ENCODE measurements at regions not wholly inside any gene's neighbourhood (a gene's known extent, or its start where the extent isn't known, plus 50 kb on each side); places are given as distances from the start of the nearest gene placed in this dataset.

- intact Hi-C loops (cut with DNase I): no loop called here
- Histone ChIP-seq H3K36me3 (no peaks in the 10 kb centered on the region), H3K4me3 (no peak overlapping the region), H3K4me1 (no peaks in the 10 kb centered on the region), H3K27ac (no peak overlapping the region), H3K27me3 (ENCODE audit: low read depth) (no peaks in the 10 kb centered on the region), H3K9me3 (peaks cover 10% of the 10 kb centered on the region)
- DNase-seq: no peak
- TF ChIP-seq CTCF (IDR thresholded peaks at IDR 0.05): no peak
- ATAC-seq: no peak
These were observed 646.2 kb downstream of the ADGRL2 start for GRCh38 chr1:82446955-82447354.

GRCh38 chr1:82446236-82446635, 645.5 kb downstream of the ADGRL2 start:
- Histone ChIP-seq H3K4me3 (no peak overlapping the region), H3K36me3 (no peaks in the 10 kb centered on the region), H3K9me3 (peaks cover 5% of the 10 kb centered on the region), H3K4me1 (no peaks in the 10 kb centered on the region), H3K27me3 (ENCODE audit: low read depth) (no peaks in the 10 kb centered on the region), H3K27ac (no peak overlapping the region)
- TF ChIP-seq CTCF (IDR thresholded peaks at IDR 0.05): no peak
- intact Hi-C loops (cut with DNase I): no loop called here
- DNase-seq (no peak), ATAC-seq (no peak)

GRCh38 chr1:82445827-82446226, 645.1 kb downstream of the ADGRL2 start:
- H3K4me1 ChIP-seq: no peaks in the 10 kb centered on the region

GRCh38 chr1:82445132-82445531, 644.4 kb downstream of the ADGRL2 start:
- ATAC-seq: no peak
- intact Hi-C loops (cut with DNase I): no loop called here

More at GRCh38 chr1:82445827-82446226, 645.1 kb downstream of the ADGRL2 start:
- DNase-seq (no peak), ATAC-seq (no peak)
- Histone ChIP-seq H3K27me3 (ENCODE audit: low read depth) (no peaks in the 10 kb centered on the region), H3K36me3 (no peaks in the 10 kb centered on the region), H3K9me3 (peaks cover under 1% of the 10 kb centered on the region), H3K4me3 (no peak overlapping the region), H3K27ac (no peak overlapping the region)
- intact Hi-C loops (cut with DNase I): no loop called here
- TF ChIP-seq CTCF (IDR thresholded peaks at IDR 0.05): no peak

GRCh38 chr1:82441402-82441801, 640.7 kb downstream of the ADGRL2 start:
- Histone ChIP-seq H3K4me3 (no peak overlapping the region), H3K36me3 (no peaks in the 10 kb centered on the region), H3K4me1 (no peaks in the 10 kb centered on the region), H3K27me3 (ENCODE audit: low read depth) (no peaks in the 10 kb centered on the region), H3K9me3 (no peaks in the 10 kb centered on the region), H3K27ac (no peak overlapping the region)
- no peak for ATAC-seq
- TF ChIP-seq CTCF (IDR thresholded peaks at IDR 0.05): no peak
- intact Hi-C loops (cut with DNase I): no loop called here
- no peak for DNase-seq

More at GRCh38 chr1:82445132-82445531, 644.4 kb downstream of the ADGRL2 start:
- Histone ChIP-seq H3K9me3 (no peaks in the 10 kb centered on the region), H3K36me3 (no peaks in the 10 kb centered on the region), H3K4me3 (no peak overlapping the region), H3K4me1 (no peaks in the 10 kb centered on the region), H3K27me3 (ENCODE audit: low read depth) (no peaks in the 10 kb centered on the region), H3K27ac (no peak overlapping the region)
- no peak for DNase-seq
- TF ChIP-seq CTCF (IDR thresholded peaks at IDR 0.05): no peak
